ENCODE measurements at regions not wholly inside any gene's neighbourhood (a gene's known extent, or its start where the extent isn't known, plus 50 kb on each side); places are given as distances from the start of the nearest gene placed in this dataset.
"Not testable (repeated sequence)": the region's sequence is repeated elsewhere in the genome, so short reads cannot be mapped to it uniquely, and the experiment has no call there.

- DNase-seq (ENCODE audit: low read depth) = not testable (repeated sequence)
Measured at GRCh38 chr15:30760633-30761032, 134.7 kb downstream of the ARHGAP11B start.

- DNase-seq (ENCODE audit: low read depth) = not testable (repeated sequence)
Measured at GRCh38 chr15:30761365-30761764, 135.4 kb downstream of the ARHGAP11B start.

- DNase-seq (ENCODE audit: low read depth) = peak; percentile 55
Measured at GRCh38 chr15:30769390-30770124, 134.2 kb upstream of the FAN1 start.

- no peak for DNase-seq (ENCODE audit: low read depth)
Measured at GRCh38 chr15:30770759-30771158, 133.0 kb upstream of the FAN1 start.

GRCh38 chr15:30783019-30783418, 120.7 kb upstream of the FAN1 start:
- no peak for DNase-seq (ENCODE audit: low read depth)

- no peak for DNase-seq (ENCODE audit: low read depth)
Measured at GRCh38 chr15:30788595-30788994, 115.1 kb upstream of the FAN1 start.

GRCh38 chr15:30791239-30792175, 112.2 kb upstream of the FAN1 start:
- no peak for DNase-seq (ENCODE audit: low read depth)

- not testable (repeated sequence) for DNase-seq (ENCODE audit: low read depth)
Measured at GRCh38 chr15:30792843-30793242, 110.9 kb upstream of the FAN1 start.

GRCh38 chr15:30794388-30794787, 109.3 kb upstream of the FAN1 start:
- no peak for DNase-seq (ENCODE audit: low read depth)

GRCh38 chr15:30799565-30799964, 104.2 kb upstream of the FAN1 start:
- DNase-seq (ENCODE audit: low read depth) = not testable (repeated sequence)

- DNase-seq (ENCODE audit: low read depth) = not testable (repeated sequence)
Measured at GRCh38 chr15:30801140-30801895, 102.4 kb upstream of the FAN1 start.

- DNase-seq (ENCODE audit: low read depth) = not testable (repeated sequence)
Measured at GRCh38 chr15:30802001-30802400, 101.7 kb upstream of the FAN1 start.

- DNase-seq (ENCODE audit: low read depth) = not testable (repeated sequence)
Measured at GRCh38 chr15:30803703-30804102, 100.0 kb upstream of the FAN1 start.

GRCh38 chr15:30816430-30816829, 87.3 kb upstream of the FAN1 start:
- no peak for DNase-seq (ENCODE audit: low read depth)

GRCh38 chr15:30823068-30823813, 80.5 kb upstream of the FAN1 start:
- not testable (repeated sequence) for DNase-seq (ENCODE audit: low read depth)

- DNase-seq (ENCODE audit: low read depth) = no peak
Measured at GRCh38 chr15:30824518-30825195, 79.1 kb upstream of the FAN1 start.

- DNase-seq (ENCODE audit: low read depth) = no peak
Measured at GRCh38 chr15:30827625-30828303, 76.0 kb upstream of the FAN1 start.

GRCh38 chr15:30828304-30828639, 75.4 kb upstream of the FAN1 start:
- peak; percentile 21 for DNase-seq (ENCODE audit: low read depth)

- DNase-seq (ENCODE audit: low read depth) = no peak
Measured at GRCh38 chr15:30830961-30831360, 72.8 kb upstream of the FAN1 start.

- not testable (repeated sequence) for DNase-seq (ENCODE audit: low read depth)
Measured at GRCh38 chr15:30833379-30833778, 70.3 kb upstream of the FAN1 start.

All from amniotic epithelial cell (primary cell).